HG03354 (cell line): ENCODE measurements at regions not wholly inside any gene's neighbourhood (a gene's known extent, or its start where the extent isn't known, plus 50 kb on each side); places are given as distances from the start of the nearest gene placed in this dataset.

Source experiments
- ATAC-seq: cut with Tn5 transposase; IDR thresholded peaks from one replicate; pipeline ENCODE4 v1.9.1; 2021; ENCODE audit warnings: mild to moderate bottlenecking; ENCODE audit not compliant: unreplicated experiment, poor library complexity, severe bottlenecking

GRCh38 chr17:68707031-68707430, 105.9 kb upstream of the FAM20A start:
- no peak for ATAC-seq

- ATAC-seq = no peak
Measured at GRCh38 chr17:68706356-68706920, 105.3 kb upstream of the FAM20A start.

DNA sequence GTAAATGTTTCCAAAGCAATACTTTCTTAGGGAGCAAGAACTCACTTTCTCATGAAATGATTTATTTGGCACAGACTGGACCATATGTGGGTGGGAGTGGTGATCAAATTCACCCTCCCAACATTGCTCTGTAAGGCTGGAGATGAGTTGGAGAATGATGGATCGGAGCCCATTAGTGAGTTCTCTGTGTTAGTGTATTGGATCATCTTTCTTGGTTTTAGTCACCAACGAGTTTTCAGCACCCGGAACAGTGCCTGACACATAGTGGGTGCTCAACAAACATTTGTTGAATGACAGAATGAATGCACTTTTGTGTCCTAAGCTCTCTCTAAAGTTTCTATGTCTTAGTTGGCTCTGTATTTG, 104.5 kb upstream of the FAM20A start:
- no peak for ATAC-seq

DNA sequence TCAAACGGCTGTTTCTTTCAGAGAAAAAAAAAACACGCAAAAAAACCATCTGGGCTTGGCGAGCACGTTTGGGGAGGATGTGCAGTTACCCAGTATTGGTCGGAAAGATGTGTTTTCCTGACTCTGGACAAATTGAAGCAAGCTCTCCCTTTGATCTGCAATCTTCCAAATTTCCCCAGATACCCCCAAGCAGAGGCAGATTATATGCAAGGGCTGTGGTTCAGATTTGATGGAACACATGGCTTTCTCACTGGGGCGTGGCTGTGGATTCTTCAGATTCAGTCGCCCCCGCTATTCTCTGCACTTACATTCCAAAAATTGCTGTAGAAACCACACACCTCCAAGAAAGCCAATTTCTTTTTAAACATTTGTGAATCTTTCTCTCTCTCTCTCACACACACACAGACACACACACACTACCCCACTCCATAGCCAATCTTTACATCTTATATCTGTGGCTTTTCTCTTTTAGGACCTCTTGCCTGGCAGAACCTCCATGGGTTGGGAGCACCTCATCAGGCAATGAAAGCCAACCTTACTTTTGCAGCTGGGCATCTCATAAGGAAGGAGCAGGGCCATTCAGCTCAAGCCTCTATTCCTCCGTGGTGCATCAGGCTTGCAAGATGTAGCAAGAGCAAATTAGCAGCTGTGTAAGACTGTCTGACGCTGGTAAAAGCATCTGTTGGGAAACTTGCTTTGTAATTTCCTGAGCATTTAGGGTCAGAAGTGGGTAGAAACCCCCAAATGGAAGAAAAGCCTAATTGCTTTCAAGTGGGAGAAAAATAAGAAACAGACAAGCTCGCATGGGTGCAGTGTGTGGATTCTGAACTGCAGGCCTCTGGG, 103.9 kb upstream of the FAM20A start:
- ATAC-seq = no peak

GRCh38 chr17:68701046-68701445, 99.9 kb upstream of the FAM20A start:
- no peak for ATAC-seq

DNA sequence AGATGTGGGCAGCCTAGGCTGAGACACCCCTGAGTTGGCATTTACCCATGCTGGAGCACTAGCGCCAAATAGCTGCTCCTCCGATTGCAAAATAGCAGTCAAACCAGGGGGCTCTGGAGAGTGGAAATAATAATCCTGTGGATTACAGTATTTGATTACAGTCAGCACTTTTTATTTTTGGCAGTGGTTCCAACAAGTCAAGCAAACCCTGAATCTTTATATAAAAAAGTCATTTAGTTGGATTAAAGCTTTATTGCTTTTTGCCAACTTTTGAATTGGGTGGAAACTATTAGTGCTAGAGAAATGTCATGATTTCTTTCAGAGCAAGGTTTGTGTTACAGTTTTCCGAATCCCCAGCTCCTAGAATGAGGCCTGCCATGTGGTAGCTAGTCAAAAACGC, 99.3 kb upstream of the FAM20A start:
- ATAC-seq = no peak

DNA sequence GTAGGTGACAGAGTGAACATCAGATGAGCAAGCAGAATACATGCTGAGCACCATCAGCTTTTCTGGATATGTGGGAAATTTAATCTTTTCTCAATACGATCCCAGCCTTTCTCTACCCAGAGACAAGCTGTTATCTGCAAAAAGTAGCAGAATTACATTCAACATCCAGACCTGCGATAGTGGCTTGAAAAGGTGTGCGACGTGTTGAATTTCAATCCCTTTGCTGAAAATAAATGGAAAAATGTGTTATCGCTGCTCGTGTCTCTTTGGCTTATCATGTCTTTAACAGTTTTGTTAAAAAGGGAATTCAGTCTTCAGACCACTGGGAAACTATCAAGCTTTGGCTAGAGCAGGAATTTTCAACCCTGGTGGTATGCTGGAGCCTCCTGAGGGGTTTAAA, 98.8 kb upstream of the FAM20A start:
- no peak for ATAC-seq

DNA sequence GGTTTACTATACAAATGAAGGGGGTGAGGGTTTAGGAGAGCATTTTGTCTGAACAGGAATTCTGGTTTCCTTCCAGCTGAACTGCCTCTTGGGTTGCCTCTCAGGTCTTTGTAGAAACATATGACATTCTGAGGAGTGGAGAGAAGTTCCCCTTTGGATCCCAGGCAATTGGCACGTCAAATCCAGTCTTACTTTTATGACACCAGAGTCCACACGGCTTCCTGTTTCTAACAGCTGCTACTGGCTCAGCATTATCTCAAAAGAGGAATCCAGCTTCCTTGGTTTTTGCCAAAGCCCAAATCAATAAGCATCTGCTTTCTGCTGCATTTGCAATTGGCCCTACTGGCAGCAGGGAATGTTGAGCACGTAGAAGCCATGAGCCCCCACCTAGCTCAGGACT, 97.6 kb upstream of the FAM20A start:
- no peak for ATAC-seq

DNA sequence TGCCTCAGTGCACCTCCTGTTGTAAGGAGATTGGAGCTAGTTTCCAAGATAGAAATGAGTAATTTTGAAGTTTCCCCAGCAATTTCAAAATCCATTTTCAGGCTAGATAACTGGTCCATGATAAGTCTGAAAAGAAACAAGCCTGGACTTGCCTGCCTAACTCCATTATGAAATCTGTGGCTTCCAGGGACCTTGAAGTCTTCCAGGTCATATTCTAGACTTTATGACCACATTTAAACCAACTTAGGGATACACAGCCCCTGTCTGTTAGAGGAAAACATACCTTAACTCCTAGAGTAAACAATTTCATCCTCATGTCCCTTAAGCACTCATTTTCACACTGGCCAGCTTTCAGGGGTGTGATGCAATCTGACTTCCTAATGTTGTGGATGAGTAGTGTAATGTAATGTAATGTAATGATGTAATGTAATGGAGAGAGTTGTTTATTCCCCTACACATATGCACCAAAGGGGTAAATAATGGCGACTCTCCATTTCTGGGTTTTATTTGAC, 96.7 kb upstream of the FAM20A start:
- ATAC-seq = no peak

- no peak for ATAC-seq
Measured at GRCh38 chr17:68695659-68696058, 94.5 kb upstream of the FAM20A start.

DNA sequence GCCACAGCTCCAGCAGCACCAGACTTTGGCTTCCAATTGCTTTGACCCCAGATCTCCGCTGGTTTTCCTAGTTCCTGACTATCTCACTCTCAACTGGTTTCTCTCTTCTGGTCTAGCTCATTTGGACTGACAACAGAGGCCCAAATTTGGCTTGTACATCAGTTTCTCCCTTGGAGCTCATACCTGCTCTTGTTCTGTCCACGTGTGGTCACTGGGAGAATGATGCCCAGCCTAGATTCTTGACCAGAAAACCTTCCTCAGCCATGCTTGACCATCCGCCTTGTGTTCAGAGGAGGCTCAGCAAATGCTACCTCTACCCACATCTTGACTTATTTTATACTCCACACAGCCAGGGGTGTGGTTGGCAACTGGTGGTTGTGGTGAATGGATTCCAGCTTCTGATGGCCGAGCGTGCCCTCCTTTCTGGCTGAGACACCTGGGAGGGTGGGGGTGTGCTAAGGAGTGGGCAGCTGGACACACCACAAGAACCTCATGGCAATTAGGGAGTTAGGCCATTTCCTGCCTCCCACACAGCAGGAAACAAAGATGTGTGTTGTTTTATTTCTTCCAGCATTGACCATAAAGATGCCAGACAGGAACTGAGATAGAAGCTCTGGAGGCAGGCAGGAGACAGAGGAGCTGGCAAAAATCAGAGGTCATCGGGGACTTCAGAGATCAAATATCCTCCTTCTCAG, 93.8 kb upstream of the FAM20A start:
- ATAC-seq = no peak

DNA sequence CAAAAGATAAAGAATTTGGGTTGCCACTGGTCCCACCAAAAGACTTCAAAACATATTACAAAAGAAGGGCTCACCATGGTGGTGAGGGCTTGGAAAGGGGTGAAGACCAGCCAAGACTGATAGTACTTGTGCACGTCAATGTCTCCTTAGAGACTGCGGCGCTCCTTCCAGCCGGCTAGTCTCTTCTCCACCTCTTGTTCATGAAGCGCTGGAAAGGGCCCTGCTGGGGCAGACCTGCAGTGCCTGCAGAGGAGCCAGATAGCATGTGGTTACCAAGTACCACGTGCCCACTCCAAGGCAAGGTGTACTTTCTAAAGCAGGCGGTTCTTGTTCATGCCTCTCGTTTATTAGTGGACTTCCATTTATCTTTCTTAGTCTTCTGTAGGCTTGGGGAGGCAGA, 92.7 kb upstream of the FAM20A start:
- no peak for ATAC-seq

DNA sequence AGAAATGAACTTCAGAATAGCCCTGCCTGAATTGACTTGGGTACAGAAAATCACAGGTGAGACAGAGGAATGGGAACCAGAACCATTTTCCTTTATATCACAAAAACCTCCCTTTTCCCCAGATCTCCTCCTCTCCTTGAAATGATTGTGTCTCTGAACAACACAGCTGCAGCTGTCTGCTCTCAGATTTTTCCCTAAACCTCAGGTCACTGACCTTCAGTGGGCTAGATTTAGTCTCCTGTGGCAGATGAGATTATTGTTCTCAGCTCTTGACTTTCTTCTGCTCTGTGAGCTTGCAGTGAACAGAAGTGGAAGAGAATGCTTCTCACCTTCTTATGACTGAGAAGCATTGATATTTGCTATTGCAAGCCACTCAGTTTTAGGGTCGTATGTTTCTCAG, 92.3 kb upstream of the FAM20A start:
- ATAC-seq = no peak

DNA sequence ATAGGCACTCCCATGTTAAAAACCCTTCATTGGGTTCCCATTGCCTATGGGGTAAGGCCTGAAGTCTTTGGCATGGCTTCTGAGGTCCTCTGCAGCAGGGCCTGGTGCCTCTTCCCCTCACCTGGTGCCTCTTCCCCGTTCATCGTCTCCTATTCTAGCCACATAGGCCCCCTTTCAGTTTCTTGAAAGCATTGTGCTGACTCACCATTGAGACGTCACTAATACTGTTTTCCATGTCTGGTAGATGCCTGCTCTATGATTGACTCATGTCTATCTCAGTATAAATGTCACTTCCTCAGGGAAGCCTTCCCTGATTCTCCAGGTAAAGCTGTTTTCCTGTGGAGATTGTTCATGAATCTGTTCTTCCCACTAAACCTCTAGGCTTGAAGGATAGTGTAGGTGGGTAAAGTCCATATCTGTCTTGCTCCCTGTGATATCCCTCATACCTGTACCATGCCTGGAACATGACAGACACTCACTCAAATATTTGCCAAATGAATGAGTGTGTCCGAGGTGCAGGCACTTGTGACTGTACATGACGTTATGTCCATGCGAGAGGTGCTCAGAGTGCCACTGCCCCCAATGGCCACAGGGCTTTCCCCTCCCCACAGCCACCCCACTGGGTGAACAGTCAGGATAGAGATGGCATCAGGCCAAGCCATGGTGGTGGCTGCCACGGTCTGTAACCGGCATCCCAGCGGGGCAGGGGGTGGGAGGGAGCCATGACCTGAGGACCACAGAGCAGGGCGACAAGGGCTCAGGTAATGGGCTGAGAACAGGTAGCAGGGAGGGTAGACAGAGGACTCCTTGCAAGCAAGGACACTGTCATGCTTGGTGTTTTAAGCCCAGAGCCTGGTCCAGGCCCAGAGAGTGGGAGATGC, 85.2 kb upstream of the FAM20A start:
- ATAC-seq = no peak

DNA sequence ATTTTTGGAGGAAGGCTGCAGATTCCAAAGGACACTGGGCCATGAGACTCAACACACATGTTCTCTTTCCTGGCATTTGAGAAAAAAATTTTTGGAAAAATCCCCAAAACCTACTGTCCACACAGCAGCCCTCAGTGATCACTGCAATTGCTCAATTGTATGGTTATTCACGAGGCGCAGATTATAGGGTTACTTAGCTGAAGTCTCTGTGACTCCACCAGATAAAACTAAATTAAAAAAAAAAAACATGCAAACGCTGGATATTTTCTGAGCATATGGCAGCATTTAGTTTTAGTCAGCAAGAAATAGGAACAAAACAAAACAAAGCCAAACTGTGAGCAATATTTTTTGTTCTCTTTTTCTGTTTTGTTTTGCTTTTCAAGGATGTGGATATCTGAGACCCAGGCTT, 83.8 kb upstream of the FAM20A start:
- no peak for ATAC-seq

GRCh38 chr17:68682903-68683302, 81.7 kb upstream of the FAM20A start:
- no peak for ATAC-seq

DNA sequence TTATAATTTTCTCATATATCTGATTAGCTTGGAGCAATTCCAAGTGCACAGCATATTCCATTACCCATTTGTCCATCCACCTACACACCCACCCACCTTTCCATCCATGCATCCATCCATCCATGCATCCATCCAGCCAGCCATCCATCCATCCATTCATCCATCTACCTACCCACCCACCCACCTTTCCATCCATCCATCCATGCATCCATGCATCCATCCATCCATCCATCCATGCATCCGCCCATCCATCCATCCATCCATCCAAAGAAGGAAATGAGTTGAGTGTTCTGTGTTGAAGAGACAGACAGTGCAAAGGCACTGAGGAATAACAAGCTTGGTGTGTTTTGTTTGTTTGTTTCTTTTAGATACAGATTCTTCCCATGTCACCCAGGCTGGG, 78.7 kb upstream of the FAM20A start:
- no peak for ATAC-seq

- no peak for ATAC-seq
Measured at GRCh38 chr17:68676856-68677255, 75.7 kb upstream of the FAM20A start.

DNA sequence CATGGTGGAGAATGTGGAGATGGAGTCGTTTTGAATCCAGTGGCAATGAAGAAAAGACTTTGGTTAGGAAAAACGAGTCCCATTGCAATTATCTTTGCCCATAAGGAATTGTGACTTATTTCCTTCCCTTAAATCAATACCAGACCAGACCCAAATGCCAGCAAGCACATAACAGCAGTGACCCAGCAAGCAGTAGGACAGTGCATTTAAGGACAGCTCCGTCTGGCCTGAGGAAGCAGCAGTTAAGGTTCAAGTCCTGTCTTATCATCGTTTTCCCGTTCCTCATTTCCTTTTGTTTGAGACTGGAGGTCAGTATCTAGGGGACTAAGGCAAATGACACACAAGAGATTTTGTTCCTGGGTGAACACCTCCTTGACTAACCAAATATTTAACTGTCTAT, 74.6 kb upstream of the FAM20A start:
- no peak for ATAC-seq
